K562 (cell line): ENCODE measurements at regions not wholly inside any gene's neighbourhood (a gene's known extent, or its start where the extent isn't known, plus 50 kb on each side); places are given as distances from the start of the nearest gene placed in this dataset.

ENCODE experiments used
- ATAC-seq: fragments of 200-7000 bp; cut with Tn5 transposase; 3 replicates; pipeline ENCODE4 v1.9.1; 2020; ENCODE audit warnings: moderate library complexity
- BruUV-seq: library from RNA; stranded (reverse); fragments of 400-500 nt; replicated peaks from 2 replicates; lab custom pipeline; 2021; lab: Mats Ljungman, UMichigan
- CTCF ChIA-PET: fragments of 300-600 bp; formaldehyde crosslinking; extraction: SDS; loops from one replicate; lab custom pipeline; 2021; ENCODE audit warnings: low intra/inter-chr PET ratio; lab: Yijun Ruan, JAX
- POLR2A ChIA-PET: fragments of 300-600, 350-650 bp; sonication (Branson Sonifier 250); formaldehyde crosslinking; extraction: SDS; loops from one replicate; lab custom pipeline; 2021; ENCODE audit warnings: antibody characterized with exemption, inconsistent platforms; lab: Yijun Ruan, JAX
- DNase-seq, 4 experiments: peaks; one replicate each; pipeline versions ENCODE4 v3.0.0 to v3.0.0-alpha.2; 2011 to 2018; ENCODE audit warnings: low spot score in 3 of 4, mixed read lengths in 3 of 4; ENCODE audit errors: extremely low read depth in 1 of 4
- FAIRE-seq: peaks from 2 replicates; lab custom pipeline; 2011; peaks lifted over from hg19 to GRCh38; lab: Jason Lieb, UNC
- H2AFZ ChIP-seq: 2 replicates; pipeline ENCODE4 v1.6.0; 2011; ENCODE audit warnings: low read depth, low read length, control low read depth, inconsistent platforms
- H3K27ac ChIP-seq: fragments of 200-600 bp; 3 replicates; pipeline ENCODE4 v1.8.0; 2011; ENCODE audit warnings: low read depth, mild to moderate bottlenecking, control low read depth, inconsistent platforms, low read length, moderate library complexity, mixed read lengths; ENCODE audit errors: extremely low read depth
- H3K27me3 ChIP-seq, 2 experiments: fragments of 300-600 bp in 1 of 2; 2 replicates in 1 of 2; 3 replicates in 1 of 2; pipeline versions ENCODE4 v1.6.0 to v1.8.0; 2011; ENCODE audit warnings: inconsistent platforms in 2 of 2, low read length in 2 of 2, mild to moderate bottlenecking in 1 of 2, mixed read lengths in 1 of 2, moderate library complexity in 1 of 2; ENCODE audit not compliant: control insufficient read depth in 2 of 2, insufficient read depth in 2 of 2
- H3K36me3 ChIP-seq: fragments of 300-600 bp; 3 replicates; pipeline ENCODE4 v1.8.0; 2011; ENCODE audit warnings: mild to moderate bottlenecking, low read length, inconsistent platforms; ENCODE audit not compliant: control insufficient read depth, insufficient read depth
- H3K4me1 ChIP-seq, 2 experiments: fragments of 200-600 bp in 1 of 2; replicated peaks in 1 of 2; 2 replicates in 1 of 2; 3 replicates in 1 of 2; pipeline versions ENCODE4 v1.5.1 to v1.8.0; 2011; ENCODE audit warnings: inconsistent platforms in 2 of 2, low read length in 2 of 2, mild to moderate bottlenecking in 1 of 2, mixed read lengths in 1 of 2, moderate library complexity in 1 of 2; ENCODE audit not compliant: control insufficient read depth in 2 of 2, insufficient read depth in 2 of 2
- H3K4me2 ChIP-seq: 2 replicates; pipeline ENCODE4 v1.6.1; 2011; ENCODE audit warnings: low read length, control low read depth, inconsistent platforms, mixed read lengths; ENCODE audit not compliant: insufficient read depth
- H3K4me3 ChIP-seq: fragments of 200-600 bp; sonication (generic), shearing (Covaris generic); 2 replicates; pipeline ENCODE4 v1.5.1; 2016; ENCODE audit warnings: control low read depth, inconsistent platforms
- H3K79me2 ChIP-seq: fragments of 200-600 bp; 3 replicates; pipeline ENCODE4 v1.8.0; 2011; ENCODE audit warnings: low read length, inconsistent platforms; ENCODE audit not compliant: control insufficient read depth, insufficient read depth
- H3K9ac ChIP-seq, 2 experiments: 2 replicates each; pipeline versions ENCODE4 v1.6.0 to v1.6.1; 2011; ENCODE audit warnings: low read depth in 2 of 2, low read length in 2 of 2, control low read depth in 1 of 2, inconsistent platforms in 1 of 2, mild to moderate bottlenecking in 1 of 2, mixed read lengths in 1 of 2; ENCODE audit not compliant: insufficient read depth in 1 of 2
- H3K9me1 ChIP-seq: one replicate; pipeline ENCODE4 v1.6.0; 2011; ENCODE audit warnings: inconsistent platforms, mild to moderate bottlenecking, low read length, moderate library complexity; ENCODE audit not compliant: control insufficient read depth, insufficient read depth
- H3K9me3 ChIP-seq: replicated peaks from 2 replicates; pipeline ENCODE4 v1.5.1; 2011; ENCODE audit warnings: low read depth, low read length, inconsistent platforms; ENCODE audit not compliant: control insufficient read depth, insufficient read depth
- H4K20me1 ChIP-seq: replicated peaks from 2 replicates; pipeline ENCODE4 v1.6.1; 2011; ENCODE audit warnings: low read length, inconsistent platforms, mixed read lengths; ENCODE audit not compliant: control insufficient read depth, insufficient read depth
- BACH1 ChIP-seq: fragments of 200-800 bp; sonication (Bioruptor generic); IDR thresholded peaks from 2 replicates; pipeline ENCODE4 v1.6.1; 2016; ENCODE audit warnings: missing genetic modification characterization, missing compliant biosample characterization
- HMG20B ChIP-seq: fragments of 250-450 bp; sonication (Bioruptor Pico); IDR thresholded peaks from 2 replicates; pipeline ENCODE4 v1.5.0; 2021; ENCODE audit warnings: mild to moderate bottlenecking
- NCOA2 ChIP-seq, 2 experiments: fragments of 450-650 bp; IDR thresholded peaks; 2 replicates each; pipeline ENCODE4 v1.6.1; 2018; ENCODE audit warnings: mild to moderate bottlenecking in 2 of 2, moderate library complexity in 1 of 2; ENCODE audit not compliant: partially characterized antibody in 2 of 2
- RBM25 ChIP-seq: fragments of 200-400 bp; formaldehyde crosslinking; IDR thresholded peaks from 2 replicates; pipeline ENCODE4 v1.6.1; 2018; ENCODE audit warnings: low read length, low read depth, moderate library complexity; ENCODE audit not compliant: severe bottlenecking
- RUNX1 ChIP-seq: sonication (generic); IDR thresholded peaks from 2 replicates; pipeline ENCODE4 v1.6.1; 2016; ENCODE audit warnings: antibody characterized with exemption, low read depth
- ZBED1 ChIP-seq: IDR thresholded peaks from 2 replicates; pipeline ENCODE4 v1.6.1; 2014
- WGBS: fragments of 100-300 bp; shearing (Covaris generic); methylation state at CpG from one replicate; pipeline ENCODE4 v1.1.6; 2016; ENCODE audit warnings: low coverage, mixed read lengths; ENCODE audit not compliant: insufficient coverage; ENCODE audit errors: missing lambda C conversion rate; 5-methylcytosine and 5-hydroxymethylcytosine counted together
- in situ Hi-C: fragments of 300-500 bp; cut with MboI; formaldehyde crosslinking; loops from 4 replicates; pipeline ENCODE4 v1.15.0; 2018; ENCODE audit warnings: inconsistent platforms, mixed read lengths
- intact Hi-C: fragments of 100-400 bp; cut with micrococcal nuclease; formaldehyde crosslinking; loops from 2 replicates; pipeline ENCODE4 v1.14.2; 2022
- TF ChIP-seq, protein P1 (sequence below): fragments of 450-650 bp; formaldehyde crosslinking; IDR thresholded peaks from 2 replicates; pipeline ENCODE4 v1.4.0; 2020; ENCODE audit warnings: mild to moderate bottlenecking
- TF ChIP-seq, protein P2 (sequence below), 2 experiments: fragments of 450-650 bp; IDR thresholded peaks; 2 replicates each; pipeline ENCODE4 v1.6.1; 2016; ENCODE audit warnings: mild to moderate bottlenecking in 2 of 2, borderline replicate concordance in 1 of 2, low read depth in 1 of 2, moderate library complexity in 1 of 2
- TF ChIP-seq, protein P3 (sequence below): fragments of 450-650 bp; IDR thresholded peaks from 2 replicates; pipeline ENCODE4 v1.7.1; 2018; ENCODE audit warnings: mild to moderate bottlenecking, low read depth; ENCODE audit not compliant: partially characterized antibody

DNA sequence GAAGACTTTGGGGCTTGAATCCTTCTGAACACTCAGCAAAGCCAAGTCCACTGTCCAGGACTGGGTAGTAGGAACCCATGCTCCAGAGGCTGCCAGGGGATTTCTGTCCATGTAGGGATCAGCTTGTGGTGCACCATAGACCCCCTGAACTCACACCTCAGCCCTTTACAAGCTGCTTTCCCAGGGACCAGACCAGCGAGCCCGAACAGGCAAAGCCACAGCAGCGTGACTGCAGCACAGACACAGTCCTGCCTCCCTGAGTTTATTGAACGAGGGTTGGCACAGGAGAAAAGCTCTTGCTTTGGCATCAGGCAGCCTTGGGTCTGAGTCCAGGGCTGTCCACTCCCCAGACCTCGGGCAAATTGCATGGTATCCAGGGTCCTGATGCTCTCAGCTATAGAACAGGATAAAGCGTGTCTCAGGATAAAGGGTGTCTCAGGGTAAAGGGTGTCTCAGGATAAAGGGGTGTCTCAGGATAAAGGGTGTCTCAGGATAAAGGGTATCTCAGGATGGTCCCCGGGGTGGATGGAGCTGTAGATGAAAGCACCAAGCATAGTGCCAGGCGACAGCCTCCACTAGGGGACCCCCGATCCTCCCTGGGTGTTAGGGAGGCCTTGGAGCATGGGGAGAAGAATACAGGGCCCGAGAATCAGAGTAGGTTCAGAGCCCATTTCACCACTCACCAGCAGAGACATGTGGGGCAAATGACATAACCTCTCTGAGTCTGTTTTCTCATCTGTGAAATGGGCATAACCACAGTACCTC is 648.8 kb downstream of the NPHP4 start:
- ATAC-seq: no peak
- POLR2A ChIA-PET: no interaction called here
- no peak overlapping the region for H2AFZ ChIP-seq
- in situ Hi-C loops: no loop called here
- TF ChIP-seq, protein P1, sequence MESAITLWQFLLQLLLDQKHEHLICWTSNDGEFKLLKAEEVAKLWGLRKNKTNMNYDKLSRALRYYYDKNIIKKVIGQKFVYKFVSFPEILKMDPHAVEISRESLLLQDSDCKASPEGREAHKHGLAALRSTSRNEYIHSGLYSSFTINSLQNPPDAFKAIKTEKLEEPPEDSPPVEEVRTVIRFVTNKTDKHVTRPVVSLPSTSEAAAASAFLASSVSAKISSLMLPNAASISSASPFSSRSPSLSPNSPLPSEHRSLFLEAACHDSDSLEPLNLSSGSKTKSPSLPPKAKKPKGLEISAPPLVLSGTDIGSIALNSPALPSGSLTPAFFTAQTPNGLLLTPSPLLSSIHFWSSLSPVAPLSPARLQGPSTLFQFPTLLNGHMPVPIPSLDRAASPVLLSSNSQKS (CRISPR knock-in tag): no peak
- TF ChIP-seq, protein P2, sequence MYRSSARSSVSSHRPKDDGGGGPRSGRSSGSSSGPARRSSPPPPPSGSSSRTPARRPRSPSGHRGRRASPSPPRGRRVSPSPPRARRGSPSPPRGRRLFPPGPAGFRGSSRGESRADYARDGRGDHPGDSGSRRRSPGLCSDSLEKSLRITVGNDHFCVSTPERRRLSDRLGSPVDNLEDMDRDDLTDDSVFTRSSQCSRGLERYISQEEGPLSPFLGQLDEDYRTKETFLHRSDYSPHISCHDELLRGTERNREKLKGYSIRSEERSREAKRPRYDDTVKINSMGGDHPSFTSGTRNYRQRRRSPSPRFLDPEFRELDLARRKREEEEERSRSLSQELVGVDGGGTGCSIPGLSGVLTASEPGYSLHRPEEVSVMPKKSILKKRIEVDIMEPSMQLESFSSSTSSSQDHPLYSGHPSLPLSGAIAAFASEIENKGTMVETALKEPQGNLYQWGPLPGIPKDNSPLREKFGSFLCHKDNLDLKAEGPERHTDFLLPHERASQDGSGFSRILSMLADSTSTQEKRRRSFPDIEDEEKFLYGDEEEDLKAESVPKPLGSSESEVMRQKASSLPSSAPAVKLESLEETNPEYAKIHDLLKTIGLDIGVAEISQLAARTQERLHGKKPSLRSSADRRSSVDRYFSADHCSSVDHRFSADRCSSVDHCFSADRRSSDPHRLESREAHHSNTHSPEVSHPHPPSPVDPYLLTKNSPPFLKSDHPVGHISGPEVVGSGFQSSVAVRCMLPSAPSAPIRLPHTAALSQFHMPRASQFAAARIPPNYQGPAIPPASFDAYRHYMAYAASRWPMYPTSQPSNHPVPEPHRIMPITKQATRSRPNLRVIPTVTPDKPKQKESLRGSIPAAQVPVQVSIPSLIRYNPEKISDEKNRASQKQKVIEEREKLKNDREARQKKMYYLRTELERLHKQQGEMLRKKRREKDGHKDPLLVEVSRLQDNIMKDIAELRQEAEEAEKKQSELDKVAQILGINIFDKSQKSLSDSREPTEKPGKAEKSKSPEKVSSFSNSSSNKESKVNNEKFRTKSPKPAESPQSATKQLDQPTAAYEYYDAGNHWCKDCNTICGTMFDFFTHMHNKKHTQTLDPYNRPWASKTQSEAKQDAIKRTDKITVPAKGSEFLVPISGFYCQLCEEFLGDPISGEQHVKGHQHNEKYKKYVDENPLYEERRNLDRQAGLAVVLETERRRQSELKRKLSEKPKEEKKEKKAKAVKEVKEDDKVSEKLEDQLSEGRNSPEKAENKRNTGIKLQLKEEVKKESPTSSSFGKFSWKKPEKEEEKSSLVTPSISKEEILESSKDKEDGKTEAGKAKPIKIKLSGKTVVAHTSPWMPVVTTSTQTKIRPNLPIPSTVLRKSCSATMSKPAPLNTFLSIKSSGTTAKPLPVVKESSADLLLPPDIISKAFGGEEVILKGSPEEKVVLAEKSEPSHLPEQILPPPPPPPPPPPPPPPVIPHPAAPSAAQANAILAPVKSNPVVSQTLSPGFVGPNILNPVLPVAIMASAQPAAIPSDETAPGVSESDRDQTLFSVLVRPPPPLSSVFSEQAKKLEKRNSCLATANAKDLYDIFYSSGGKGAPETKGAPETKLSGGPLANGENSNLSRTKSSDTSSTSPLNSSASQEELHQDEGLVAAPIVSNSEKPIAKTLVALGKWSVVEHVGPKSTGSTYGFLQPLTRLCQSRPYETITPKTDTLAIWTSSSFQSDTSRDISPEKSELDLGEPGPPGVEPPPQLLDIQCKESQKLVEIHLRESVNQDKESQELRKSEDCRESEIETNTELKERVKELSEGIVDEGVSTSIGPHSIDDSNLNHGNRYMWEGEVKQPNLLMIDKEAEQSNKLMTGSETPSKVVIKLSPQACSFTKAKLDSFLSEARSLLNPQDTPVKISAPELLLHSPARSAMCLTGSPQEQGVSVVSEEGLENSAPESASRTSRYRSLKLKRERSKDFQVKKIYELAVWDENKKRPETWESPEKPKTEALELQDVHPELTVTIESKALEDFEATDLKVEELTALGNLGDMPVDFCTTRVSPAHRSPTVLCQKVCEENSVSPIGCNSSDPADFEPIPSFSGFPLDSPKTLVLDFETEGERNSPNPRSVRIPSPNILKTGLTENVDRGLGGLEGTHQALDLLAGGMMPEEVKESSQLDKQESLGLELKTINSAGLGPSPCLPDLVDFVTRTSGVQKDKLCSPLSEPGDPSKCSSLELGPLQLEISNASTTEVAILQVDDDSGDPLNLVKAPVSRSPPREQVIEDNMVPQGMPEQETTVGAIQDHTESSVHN (IDR thresholded peaks at IDR 0.05; ENCODE audit: borderline replicate concordance in 1 of 2, low read depth in 1 of 2): no peak
- no peak for TF ChIP-seq RUNX1
- TF ChIP-seq, protein P3, sequence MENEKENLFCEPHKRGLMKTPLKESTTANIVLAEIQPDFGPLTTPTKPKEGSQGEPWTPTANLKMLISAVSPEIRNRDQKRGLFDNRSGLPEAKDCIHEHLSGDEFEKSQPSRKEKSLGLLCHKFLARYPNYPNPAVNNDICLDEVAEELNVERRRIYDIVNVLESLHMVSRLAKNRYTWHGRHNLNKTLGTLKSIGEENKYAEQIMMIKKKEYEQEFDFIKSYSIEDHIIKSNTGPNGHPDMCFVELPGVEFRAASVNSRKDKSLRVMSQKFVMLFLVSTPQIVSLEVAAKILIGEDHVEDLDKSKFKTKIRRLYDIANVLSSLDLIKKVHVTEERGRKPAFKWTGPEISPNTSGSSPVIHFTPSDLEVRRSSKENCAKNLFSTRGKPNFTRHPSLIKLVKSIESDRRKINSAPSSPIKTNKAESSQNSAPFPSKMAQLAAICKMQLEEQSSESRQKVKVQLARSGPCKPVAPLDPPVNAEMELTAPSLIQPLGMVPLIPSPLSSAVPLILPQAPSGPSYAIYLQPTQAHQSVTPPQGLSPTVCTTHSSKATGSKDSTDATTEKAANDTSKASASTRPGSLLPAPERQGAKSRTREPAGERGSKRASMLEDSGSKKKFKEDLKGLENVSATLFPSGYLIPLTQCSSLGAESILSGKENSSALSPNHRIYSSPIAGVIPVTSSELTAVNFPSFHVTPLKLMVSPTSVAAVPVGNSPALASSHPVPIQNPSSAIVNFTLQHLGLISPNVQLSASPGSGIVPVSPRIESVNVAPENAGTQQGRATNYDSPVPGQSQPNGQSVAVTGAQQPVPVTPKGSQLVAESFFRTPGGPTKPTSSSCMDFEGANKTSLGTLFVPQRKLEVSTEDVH: no peak
- TF ChIP-seq BACH1 (tag): no peak
- TF ChIP-seq RBM25: peak; percentile 10
- TF ChIP-seq HMG20B: no peak
- no peak for TF ChIP-seq NCOA2 (IDR thresholded peaks at IDR 0.05; ENCODE audit: partially characterized antibody in 2 of 2)
- no peak for TF ChIP-seq ZBED1
- TF ChIP-seq, all 486 proteins: peak for 1
- no TSS peak for BruUV-seq
- DNase-seq (no peak), FAIRE-seq (no peak)
- Histone ChIP-seq H3K9ac (no peak overlapping the region), H3K4me1 (no peaks in the 10 kb centered on the region), H3K4me2 (no peak overlapping the region), H3K27ac (no peak overlapping the region), H3K4me3 (no peak overlapping the region), H3K27me3 (no peaks in the 10 kb centered on the region; a peak in 1 of 5 replicates), H4K20me1 (no peaks in the 10 kb centered on the region), H3K9me1 (no peaks in the 10 kb centered on the region), H3K79me2 (no peaks in the 10 kb centered on the region), H3K9me3 (no peaks in the 10 kb centered on the region; the same call in 1 of the 2 replicates), H3K36me3 (no peaks in the 10 kb centered on the region)
- 0% methylated on average over 9 of the region's 10 CpGs for WGBS
- CTCF ChIA-PET: no interaction called here
- intact Hi-C loops: no loop called here
